ENCODE measurements at regions not wholly inside any gene's neighbourhood (a gene's known extent, or its start where the extent isn't known, plus 50 kb on each side); places are given as distances from the start of the nearest gene placed in this dataset.
"Not testable (repeated sequence)": the region's sequence is repeated elsewhere in the genome, so short reads cannot be mapped to it uniquely, and the experiment has no call there.

GRCh38 chr2:180291552-180292421 lies 284.7 kb upstream of the CWC22 start:
- DNase-seq (ENCODE audit: low read depth): peak; percentile 4

GRCh38 chr2:180291060-180291459 lies 284.0 kb upstream of the CWC22 start:
- peak; percentile 5 for DNase-seq (ENCODE audit: low read depth)

GRCh38 chr2:180289627-180290026 lies 282.5 kb upstream of the CWC22 start:
- no peak for DNase-seq (ENCODE audit: low read depth)

GRCh38 chr2:180279581-180279980 lies 272.5 kb upstream of the CWC22 start:
- no peak for DNase-seq (ENCODE audit: low read depth)

- DNase-seq (ENCODE audit: low read depth): no peak
These were observed 269.6 kb upstream of the CWC22 start for GRCh38 chr2:180276733-180277132.

GRCh38 chr2:180268006-180268405 lies 260.9 kb upstream of the CWC22 start:
- DNase-seq (ENCODE audit: low read depth): peak; percentile 2

GRCh38 chr2:180261976-180262375 lies 254.9 kb upstream of the CWC22 start:
- no peak for DNase-seq (ENCODE audit: low read depth)

- no peak for DNase-seq (ENCODE audit: low read depth)
These were observed 251.5 kb upstream of the CWC22 start for GRCh38 chr2:180258579-180258978.

GRCh38 chr2:180258041-180258537 lies 251.0 kb upstream of the CWC22 start:
- DNase-seq (ENCODE audit: low read depth): no peak

- no peak for DNase-seq (ENCODE audit: low read depth)
These were observed 250.2 kb upstream of the CWC22 start for GRCh38 chr2:180257247-180257646.

GRCh38 chr2:180255981-180256380 lies 248.9 kb upstream of the CWC22 start:
- no peak for DNase-seq (ENCODE audit: low read depth)

GRCh38 chr2:180254872-180255271 lies 247.8 kb upstream of the CWC22 start:
- DNase-seq (ENCODE audit: low read depth): no peak

GRCh38 chr2:180247658-180248057 lies 240.6 kb upstream of the CWC22 start:
- DNase-seq (ENCODE audit: low read depth): no peak

- DNase-seq (ENCODE audit: low read depth): no peak
These were observed 239.2 kb upstream of the CWC22 start for GRCh38 chr2:180246268-180246667.

- no peak for DNase-seq (ENCODE audit: low read depth)
These were observed 233.7 kb upstream of the CWC22 start for GRCh38 chr2:180240774-180241173.

GRCh38 chr2:180238729-180239128 lies 231.6 kb upstream of the CWC22 start:
- DNase-seq (ENCODE audit: low read depth): no peak

- DNase-seq (ENCODE audit: low read depth): not testable (repeated sequence)
These were observed 229.0 kb upstream of the CWC22 start for GRCh38 chr2:180236061-180236460.

- DNase-seq (ENCODE audit: low read depth): not testable (repeated sequence)
These were observed 228.4 kb upstream of the CWC22 start for GRCh38 chr2:180235506-180235905.

- not testable (repeated sequence) for DNase-seq (ENCODE audit: low read depth)
These were observed 227.9 kb upstream of the CWC22 start for GRCh38 chr2:180234991-180235390.

GRCh38 chr2:180231015-180231414 lies 223.9 kb upstream of the CWC22 start:
- DNase-seq (ENCODE audit: low read depth): no peak

GRCh38 chr2:180227461-180227860 lies 220.4 kb upstream of the CWC22 start:
- no peak for DNase-seq (ENCODE audit: low read depth)

GRCh38 chr2:180225118-180225517 lies 218.0 kb upstream of the CWC22 start:
- DNase-seq (ENCODE audit: low read depth): no peak

- peak; percentile 59 for DNase-seq (ENCODE audit: low read depth)
These were observed 215.5 kb upstream of the CWC22 start for GRCh38 chr2:180222644-180223043.

- DNase-seq (ENCODE audit: low read depth): no peak
These were observed 212.4 kb upstream of the CWC22 start for GRCh38 chr2:180219491-180219890.
